ENCODE measurements at regions not wholly inside any gene's neighbourhood (a gene's known extent, or its start where the extent isn't known, plus 50 kb on each side); places are given as distances from the start of the nearest gene placed in this dataset.

- H3K9me3 ChIP-seq, result no peaks in the 10 kb centered on the region
- no peak overlapping the region for H3K27ac ChIP-seq
- no peak for DNase-seq (ENCODE audit: low spot score)
- no peak for TF ChIP-seq CTCF (IDR thresholded peaks at IDR 0.05)
- H3K4me3 ChIP-seq, result no peak overlapping the region
- no peaks in the 10 kb centered on the region for H3K4me1 ChIP-seq
- H3K36me3 ChIP-seq, result no peaks in the 10 kb centered on the region
- no peaks in the 10 kb centered on the region for H3K27me3 ChIP-seq
These were observed 136.9 kb upstream of the PARP11 start for GRCh38 chr12:4009979-4010704.

- no peaks in the 10 kb centered on the region for H3K36me3 ChIP-seq
- no peak overlapping the region for H3K27ac ChIP-seq
- TF ChIP-seq CTCF (IDR thresholded peaks at IDR 0.05), result no peak
- no peak for DNase-seq (ENCODE audit: low spot score)
- H3K4me1 ChIP-seq, result no peaks in the 10 kb centered on the region
- no peak overlapping the region for H3K4me3 ChIP-seq
- no peaks in the 10 kb centered on the region for H3K9me3 ChIP-seq
- H3K27me3 ChIP-seq, result no peaks in the 10 kb centered on the region
These were observed 133.5 kb upstream of the PARP11 start for GRCh38 chr12:4006743-4007142.

- TF ChIP-seq CTCF (IDR thresholded peaks at IDR 0.05), result no peak
- Histone ChIP-seq H3K27ac (no peak overlapping the region), H3K27me3 (no peaks in the 10 kb centered on the region), H3K36me3 (no peaks in the 10 kb centered on the region), H3K4me1 (no peaks in the 10 kb centered on the region), H3K9me3 (no peaks in the 10 kb centered on the region), H3K4me3 (no peak overlapping the region)
- DNase-seq (ENCODE audit: low spot score), result no peak
These were observed 132.7 kb upstream of the PARP11 start for GRCh38 chr12:4005851-4006430.

GRCh38 chr12:4003576-4003975, 130.4 kb upstream of the PARP11 start:
- no peak overlapping the region for H3K27ac ChIP-seq
- no peak for TF ChIP-seq CTCF (IDR thresholded peaks at IDR 0.05)
- H3K4me3 ChIP-seq, result no peak overlapping the region
- H3K36me3 ChIP-seq, result no peaks in the 10 kb centered on the region
- H3K4me1 ChIP-seq, result no peaks in the 10 kb centered on the region
- no peaks in the 10 kb centered on the region for H3K9me3 ChIP-seq
- H3K27me3 ChIP-seq, result no peaks in the 10 kb centered on the region
- DNase-seq (ENCODE audit: low spot score), result no peak

GRCh38 chr12:4002601-4003000, 129.4 kb upstream of the PARP11 start:
- H3K27ac ChIP-seq, result no peak overlapping the region
- no peaks in the 10 kb centered on the region for H3K9me3 ChIP-seq
- no peaks in the 10 kb centered on the region for H3K27me3 ChIP-seq
- H3K4me1 ChIP-seq, result no peaks in the 10 kb centered on the region
- H3K36me3 ChIP-seq, result no peaks in the 10 kb centered on the region
- no peak for DNase-seq (ENCODE audit: low spot score)
- no peak overlapping the region for H3K4me3 ChIP-seq
- no peak for TF ChIP-seq CTCF (IDR thresholded peaks at IDR 0.05)

- Histone ChIP-seq H3K27ac (no peak overlapping the region), H3K4me3 (no peak overlapping the region), H3K9me3 (no peaks in the 10 kb centered on the region), H3K36me3 (no peaks in the 10 kb centered on the region), H3K4me1 (no peaks in the 10 kb centered on the region), H3K27me3 (no peaks in the 10 kb centered on the region)
- no peak for DNase-seq (ENCODE audit: low spot score)
- TF ChIP-seq CTCF (IDR thresholded peaks at IDR 0.05), result no peak
These were observed 128.6 kb upstream of the PARP11 start for GRCh38 chr12:4001841-4002240.
